ENCODE measurements at regions not wholly inside any gene's neighbourhood (a gene's known extent, or its start where the extent isn't known, plus 50 kb on each side); places are given as distances from the start of the nearest gene placed in this dataset.

DNA sequence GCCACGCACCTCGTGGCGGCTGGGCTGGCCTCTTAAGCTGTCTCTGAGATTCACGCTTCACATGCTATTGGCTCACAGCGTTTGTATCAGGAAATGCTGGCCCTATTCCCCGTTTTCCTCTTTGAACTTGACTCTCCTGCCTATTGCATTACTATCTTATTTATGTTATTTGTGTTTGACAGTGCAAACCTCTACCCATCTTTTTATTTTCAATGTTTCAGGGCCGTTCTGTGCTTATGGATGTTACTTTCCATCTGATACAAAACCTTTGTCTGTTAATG is 149.9 kb upstream of the TWIST2 start:
- Histone ChIP-seq H3K4me1 (peaks cover 0 to 23% (median 3%) of the 10 kb centered on the region in 4 donors), H3K27me3 (no peaks in the 10 kb centered on the region), H3K9me3 (no peaks in the 10 kb centered on the region), H3K36me3 (no peaks in the 10 kb centered on the region), H3K4me3 (no peak overlapping the region), H3K27ac (no peak overlapping the region)
- TF ChIP-seq CTCF (IDR thresholded peaks at IDR 0.05) (no peak), EP300 (IDR thresholded peaks at IDR 0.05) (no peak), POLR2A (IDR thresholded peaks at IDR 0.05) (no peak)
- DNase-seq (ENCODE audit: low spot score in 2 of 2): no peak
- 72 to 78% methylated on average over 7 of the region's 7 CpGs for WGBS, 2 donors

- Histone ChIP-seq H3K27me3 (no peaks in the 10 kb centered on the region), H3K36me3 (no peaks in the 10 kb centered on the region), H3K27ac (no peak overlapping the region), H3K9me3 (no peaks in the 10 kb centered on the region), H3K4me1 (peaks cover 0 to 23% (median 3%) of the 10 kb centered on the region in 4 donors), H3K4me3 (no peak overlapping the region)
- TF ChIP-seq EP300 (IDR thresholded peaks at IDR 0.05) (no peak), CTCF (IDR thresholded peaks at IDR 0.05) (no peak), POLR2A (IDR thresholded peaks at IDR 0.05) (no peak)
- 76 to 88% methylated on average over 16 to 20 of the region's 20 CpGs for WGBS, 2 donors
- no peak for DNase-seq (ENCODE audit: low spot score in 2 of 2)
Measured at GRCh38 chr2:238698451-238699306, 149.2 kb upstream of the TWIST2 start.

- Histone ChIP-seq H3K4me3 (no peak overlapping the region), H3K4me1 (peaks cover 0 to 19% (median 3%) of the 10 kb centered on the region in 4 donors), H3K36me3 (no peaks in the 10 kb centered on the region), H3K27ac (no peak overlapping the region), H3K27me3 (no peaks in the 10 kb centered on the region), H3K9me3 (no peaks in the 10 kb centered on the region)
- TF ChIP-seq POLR2A (IDR thresholded peaks at IDR 0.05): no peak
- no peak for TF ChIP-seq CTCF (IDR thresholded peaks at IDR 0.05)
- TF ChIP-seq EP300 (IDR thresholded peaks at IDR 0.05): no peak
- WGBS, 2 donors: 86 to 88% methylated on average over 13 of the region's 13 CpGs
- peak in 1 of 2 donors; percentile 2 for DNase-seq (ENCODE audit: low spot score in 2 of 2)
Measured at GRCh38 chr2:238699307-238700116, 148.4 kb upstream of the TWIST2 start.

DNA sequence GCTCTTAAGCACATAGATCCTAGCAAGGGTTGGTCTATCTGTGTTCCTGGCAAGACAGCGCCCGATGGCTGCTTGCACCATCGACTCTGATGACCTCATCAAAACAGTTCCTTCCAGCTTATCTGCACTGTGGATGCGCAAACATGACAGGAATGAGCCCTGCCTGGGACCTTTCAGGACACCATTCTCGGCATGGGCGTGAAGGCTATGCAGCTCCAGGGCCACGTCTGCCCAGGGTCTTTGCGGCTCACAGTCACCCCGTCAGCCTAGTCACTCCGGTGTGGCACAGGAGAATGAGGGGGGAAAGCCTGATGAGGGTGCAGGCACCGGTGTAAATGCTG is 147.8 kb upstream of the TWIST2 start:
- H3K27ac ChIP-seq: no peak overlapping the region
- peaks cover 0 to 13% (median 1%) of the 10 kb centered on the region in 4 donors for H3K4me1 ChIP-seq
- TF ChIP-seq CTCF (IDR thresholded peaks at IDR 0.05): no peak
- no peaks in the 10 kb centered on the region for H3K9me3 ChIP-seq
- no peaks in the 10 kb centered on the region for H3K36me3 ChIP-seq
- H3K4me3 ChIP-seq: no peak overlapping the region
- WGBS, 2 donors: 67 to 81% methylated on average over 9 to 11 of the region's 11 CpGs
- no peaks in the 10 kb centered on the region for H3K27me3 ChIP-seq
- peak in 1 of 2 donors; percentile 12 for DNase-seq (ENCODE audit: low spot score in 2 of 2)

Measured in tibial nerve (tissue), 4 donors.